ENCODE measurements at regions not wholly inside any gene's neighbourhood (a gene's known extent, or its start where the extent isn't known, plus 50 kb on each side); places are given as distances from the start of the nearest gene placed in this dataset.

DNA sequence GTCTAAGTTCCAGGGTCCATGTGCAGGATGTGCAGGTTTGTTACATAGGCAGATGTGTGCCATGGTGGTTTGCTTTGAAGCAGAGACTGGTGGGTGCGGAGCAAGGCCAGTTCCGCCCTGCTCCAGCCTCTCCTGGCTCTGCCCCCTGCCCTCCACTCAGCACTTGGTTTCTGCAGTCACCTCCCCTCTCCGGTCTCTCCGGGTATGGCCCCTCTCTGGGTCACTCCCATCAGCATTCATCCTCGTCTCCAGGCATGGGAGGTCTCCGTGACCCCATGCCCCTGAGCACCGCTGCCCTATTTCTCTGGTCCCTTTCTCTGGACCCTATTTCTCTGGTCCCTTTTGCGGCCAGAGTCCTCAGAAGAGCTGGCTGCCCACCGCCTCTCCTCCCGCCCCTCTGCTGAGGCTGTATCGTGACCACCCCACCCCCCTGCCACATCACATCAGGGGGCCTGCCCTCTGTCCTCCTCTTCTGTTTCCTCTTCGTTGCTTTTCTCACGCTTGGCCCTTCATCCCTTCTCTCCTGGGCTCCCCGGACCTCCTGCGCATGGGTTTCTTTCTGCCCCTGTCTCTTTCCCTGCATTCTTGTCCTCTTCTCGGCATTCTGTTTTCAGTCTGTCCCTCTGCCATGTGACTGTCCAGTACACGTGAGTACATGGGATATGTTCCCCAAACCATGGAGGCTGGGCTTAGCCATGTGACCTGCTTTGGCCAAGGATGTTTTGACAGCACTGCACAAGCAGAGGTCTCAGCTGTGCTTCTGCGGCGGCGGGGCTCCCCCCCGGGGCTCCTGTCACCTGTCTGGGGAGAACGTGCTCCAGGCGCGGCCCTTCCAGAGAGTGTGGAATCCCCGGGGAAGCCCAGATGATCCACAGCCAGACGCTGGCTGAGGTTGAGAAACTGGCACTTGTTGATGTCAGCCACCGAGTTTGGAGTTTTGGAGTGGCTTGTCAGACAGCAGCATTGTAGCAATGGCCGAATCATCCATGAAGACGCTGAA is 54.4 kb upstream of the C1orf174 start:
- H3K9me3 Mint-ChIP-seq: no peaks in the 10 kb centered on the region
- peaks cover 33% of the 10 kb centered on the region for H3K27me3 Mint-ChIP-seq (ENCODE audit: low read depth)
- no peak overlapping the region for H3K4me3 Mint-ChIP-seq
- H3K36me3 Mint-ChIP-seq (ENCODE audit: insufficient read depth): no peaks in the 10 kb centered on the region
- DNase-seq (no peak), ATAC-seq (no peak)
- H3K4me1 Mint-ChIP-seq (ENCODE audit: low read depth): no peaks in the 10 kb centered on the region

GRCh38 chr1:3955196-3955772 is 55.2 kb upstream of the C1orf174 start:
- no peak for ATAC-seq
- no peaks in the 10 kb centered on the region for H3K36me3 Mint-ChIP-seq (ENCODE audit: insufficient read depth)

GRCh38 chr1:3956527-3957170 is 56.6 kb upstream of the C1orf174 start:
- Mint-ChIP-seq H3K4me3 (no peak overlapping the region), H3K36me3 (ENCODE audit: insufficient read depth) (no peaks in the 10 kb centered on the region), H3K4me1 (ENCODE audit: low read depth) (no peaks in the 10 kb centered on the region), H3K9me3 (no peaks in the 10 kb centered on the region), H3K27me3 (ENCODE audit: low read depth) (peaks cover 24% of the 10 kb centered on the region)
- no peak for DNase-seq
- ATAC-seq: no peak

More at GRCh38 chr1:3955196-3955772, 55.2 kb upstream of the C1orf174 start:
- no peak overlapping the region for H3K4me3 Mint-ChIP-seq
- H3K27me3 Mint-ChIP-seq (ENCODE audit: low read depth): peaks cover 32% of the 10 kb centered on the region
- H3K4me1 Mint-ChIP-seq (ENCODE audit: low read depth): no peaks in the 10 kb centered on the region
- DNase-seq: no peak
- no peaks in the 10 kb centered on the region for H3K9me3 Mint-ChIP-seq

DNA sequence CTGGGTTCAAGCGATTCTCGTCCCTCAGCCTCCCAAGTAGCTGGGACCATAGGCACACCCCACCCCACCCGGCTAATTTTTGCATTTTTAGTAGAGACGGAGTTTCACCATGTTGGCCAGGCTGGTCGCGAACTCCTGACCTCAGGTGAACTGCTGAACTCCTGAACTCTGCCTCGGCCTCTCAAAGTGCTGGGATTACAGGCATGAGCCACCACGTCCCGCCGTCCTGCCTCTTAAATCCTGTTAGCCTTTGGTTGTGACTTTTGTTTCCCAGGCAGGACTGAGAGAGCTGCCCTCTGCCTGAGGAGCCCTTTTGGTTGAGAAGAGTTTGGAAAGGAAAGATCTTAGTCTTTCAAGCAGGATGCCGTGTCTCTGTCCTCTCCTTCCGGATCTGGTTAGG is 59.3 kb upstream of the C1orf174 start:
- no peak for DNase-seq
- H3K9me3 Mint-ChIP-seq: no peaks in the 10 kb centered on the region
- no peak overlapping the region for H3K4me3 Mint-ChIP-seq
- no peaks in the 10 kb centered on the region for H3K36me3 Mint-ChIP-seq (ENCODE audit: insufficient read depth)
- no peaks in the 10 kb centered on the region for H3K4me1 Mint-ChIP-seq (ENCODE audit: low read depth)
- no peak for ATAC-seq
- peaks cover 11% of the 10 kb centered on the region for H3K27me3 Mint-ChIP-seq (ENCODE audit: low read depth)

DNA sequence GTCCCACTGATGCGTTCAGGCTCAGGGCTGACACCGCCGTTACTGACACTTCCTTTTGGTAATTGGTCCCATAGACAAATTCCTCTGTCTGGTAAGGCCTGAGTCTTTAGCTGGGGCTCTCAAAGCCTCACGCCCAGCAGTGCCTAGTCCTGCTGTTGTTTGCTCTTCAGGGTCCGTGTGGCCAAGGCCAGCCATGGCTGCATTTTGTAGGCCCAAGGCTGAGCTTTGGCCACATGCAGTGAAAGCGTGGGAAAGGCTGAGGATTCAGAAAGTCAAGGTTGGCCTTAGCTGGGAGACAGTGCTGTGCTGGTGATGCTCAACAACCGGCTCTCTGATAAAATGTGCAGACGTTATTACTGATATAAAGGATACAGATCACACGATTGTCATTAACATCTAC is 63.5 kb upstream of the C1orf174 start:
- ATAC-seq (no peak), DNase-seq (no peak)
- H3K27me3 Mint-ChIP-seq (ENCODE audit: low read depth): peaks cover 5% of the 10 kb centered on the region
- no peaks in the 10 kb centered on the region for H3K4me1 Mint-ChIP-seq (ENCODE audit: low read depth)
- no peaks in the 10 kb centered on the region for H3K9me3 Mint-ChIP-seq
- H3K36me3 Mint-ChIP-seq (ENCODE audit: insufficient read depth): no peaks in the 10 kb centered on the region
- H3K4me3 Mint-ChIP-seq: no peak overlapping the region

GRCh38 chr1:3965693-3966092 is 65.6 kb upstream of the C1orf174 start:
- no peaks in the 10 kb centered on the region for H3K36me3 Mint-ChIP-seq (ENCODE audit: insufficient read depth)
- peaks cover 6% of the 10 kb centered on the region for H3K27me3 Mint-ChIP-seq (ENCODE audit: low read depth)
- no peak for ATAC-seq
- H3K4me3 Mint-ChIP-seq: no peak overlapping the region
- H3K4me1 Mint-ChIP-seq (ENCODE audit: low read depth): no peaks in the 10 kb centered on the region
- H3K9me3 Mint-ChIP-seq: no peaks in the 10 kb centered on the region
- no peak for DNase-seq

DNA sequence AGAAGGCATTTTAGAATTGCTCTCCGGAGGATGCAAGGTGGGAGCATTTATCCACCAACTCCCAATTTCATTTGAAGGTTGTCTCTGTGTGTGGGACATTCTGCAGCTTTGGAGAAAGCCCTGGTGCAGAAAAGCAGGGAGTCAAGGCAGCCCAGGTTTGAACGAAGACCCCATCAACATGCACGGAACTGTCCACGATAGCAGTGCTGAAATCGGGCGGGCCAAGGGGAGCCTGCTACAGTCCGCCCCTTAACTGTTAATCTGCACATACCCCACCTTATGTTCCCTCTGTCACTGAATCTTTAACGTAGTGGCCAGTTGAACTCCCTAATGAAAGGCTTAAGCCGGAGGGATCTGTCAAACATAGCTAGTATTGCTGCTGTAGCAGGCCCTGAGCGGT is 68.8 kb upstream of the C1orf174 start:
- no peaks in the 10 kb centered on the region for H3K4me1 Mint-ChIP-seq (ENCODE audit: low read depth)
- no peak overlapping the region for H3K4me3 Mint-ChIP-seq
- DNase-seq (no peak), ATAC-seq (no peak)
- H3K27me3 Mint-ChIP-seq (ENCODE audit: low read depth): peaks cover 18% of the 10 kb centered on the region
- H3K9me3 Mint-ChIP-seq: no peaks in the 10 kb centered on the region
- H3K36me3 Mint-ChIP-seq (ENCODE audit: insufficient read depth): no peaks in the 10 kb centered on the region

- no peak for DNase-seq
- Mint-ChIP-seq H3K9me3 (no peaks in the 10 kb centered on the region), H3K36me3 (ENCODE audit: insufficient read depth) (no peaks in the 10 kb centered on the region), H3K4me3 (no peak overlapping the region), H3K27me3 (ENCODE audit: low read depth) (peaks cover 19% of the 10 kb centered on the region), H3K4me1 (ENCODE audit: low read depth) (no peaks in the 10 kb centered on the region)
- no peak for ATAC-seq
These were observed 71.9 kb upstream of the C1orf174 start for GRCh38 chr1:3971981-3972380.

- peaks cover 16% of the 10 kb centered on the region for H3K27me3 Mint-ChIP-seq (ENCODE audit: low read depth)
- no peak overlapping the region for H3K4me3 Mint-ChIP-seq
- DNase-seq (no peak), ATAC-seq (no peak)
- no peaks in the 10 kb centered on the region for H3K36me3 Mint-ChIP-seq (ENCODE audit: insufficient read depth)
- H3K4me1 Mint-ChIP-seq (ENCODE audit: low read depth): no peaks in the 10 kb centered on the region
- H3K9me3 Mint-ChIP-seq: no peaks in the 10 kb centered on the region
These were observed 76.0 kb upstream of the C1orf174 start for GRCh38 chr1:3975903-3976630.

DNA sequence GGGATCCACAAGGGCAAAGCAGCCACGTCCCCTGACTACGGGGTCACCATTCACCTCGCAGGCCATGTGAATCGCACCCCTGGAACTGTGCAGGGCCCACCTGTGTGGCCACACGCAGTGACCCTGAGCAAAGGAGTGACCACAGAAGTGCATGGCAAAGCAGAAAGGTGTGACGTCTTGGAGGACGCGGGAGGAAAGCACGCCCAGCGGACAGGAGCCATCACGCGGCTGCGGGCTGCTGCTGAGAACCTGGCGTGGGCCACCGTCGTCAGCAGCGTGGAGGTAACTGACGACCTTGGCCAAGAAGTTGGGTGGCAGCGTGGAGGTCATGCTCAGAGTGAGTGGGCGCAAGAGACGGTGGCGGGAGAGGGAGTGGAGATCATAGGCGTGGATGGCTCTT is 76.7 kb upstream of the C1orf174 start:
- DNase-seq (no peak), ATAC-seq (no peak)
- Mint-ChIP-seq H3K4me3 (no peak overlapping the region), H3K9me3 (no peaks in the 10 kb centered on the region), H3K36me3 (ENCODE audit: insufficient read depth) (no peaks in the 10 kb centered on the region), H3K4me1 (ENCODE audit: low read depth) (no peaks in the 10 kb centered on the region), H3K27me3 (ENCODE audit: low read depth) (peaks cover 20% of the 10 kb centered on the region)

DNA sequence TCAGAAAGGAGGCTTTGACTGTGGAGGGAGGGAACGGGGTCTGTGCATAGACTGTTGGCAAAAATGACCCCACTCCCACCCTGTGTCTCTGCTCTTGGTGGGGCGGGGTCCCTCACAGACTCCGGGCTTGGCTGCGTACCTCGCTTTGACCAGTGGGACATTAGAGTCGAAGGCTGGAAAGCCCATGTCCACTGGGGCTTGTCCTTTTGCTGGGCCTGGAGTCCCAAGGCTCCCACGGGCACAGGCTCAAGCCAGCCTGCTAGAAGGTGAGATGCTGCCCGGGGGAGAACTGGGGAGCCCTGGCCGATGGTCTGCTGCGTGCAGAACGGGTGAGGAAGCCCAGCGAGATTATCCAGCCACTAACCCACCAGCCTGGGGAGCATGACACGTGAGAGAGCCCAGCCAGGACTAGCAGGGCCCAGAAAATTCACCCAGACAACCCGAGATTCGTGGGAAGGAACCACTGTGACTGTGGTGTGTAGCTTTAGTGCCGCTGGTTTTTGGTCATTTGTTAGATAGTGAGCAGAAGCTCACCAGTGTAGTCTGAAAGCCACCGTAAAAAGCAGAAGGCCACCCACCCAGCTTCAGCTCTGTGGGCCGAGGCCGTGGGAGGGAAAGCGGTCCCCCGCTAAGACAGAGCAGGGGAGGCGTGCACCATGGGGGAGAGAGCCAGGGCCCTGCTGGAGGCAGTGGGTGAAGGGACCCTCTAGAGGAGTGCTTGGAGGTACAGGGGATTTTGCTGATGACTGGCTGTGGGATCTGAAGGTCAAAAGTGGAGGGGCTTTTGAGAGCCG is 78.3 kb upstream of the C1orf174 start:
- Mint-ChIP-seq H3K4me3 (no peak overlapping the region), H3K36me3 (ENCODE audit: insufficient read depth) (no peaks in the 10 kb centered on the region), H3K27me3 (ENCODE audit: low read depth) (peaks cover 19% of the 10 kb centered on the region), H3K9me3 (no peaks in the 10 kb centered on the region), H3K4me1 (ENCODE audit: low read depth) (no peaks in the 10 kb centered on the region)
- DNase-seq (no peak), ATAC-seq (no peak)

- ATAC-seq: no peak
- no peak for DNase-seq
- Mint-ChIP-seq H3K4me1 (ENCODE audit: low read depth) (no peaks in the 10 kb centered on the region), H3K4me3 (no peak overlapping the region), H3K27me3 (ENCODE audit: low read depth) (peaks cover 17% of the 10 kb centered on the region), H3K9me3 (no peaks in the 10 kb centered on the region), H3K36me3 (ENCODE audit: insufficient read depth) (no peaks in the 10 kb centered on the region)
These were observed 78.9 kb upstream of the C1orf174 start for GRCh38 chr1:3978990-3979325.

GRCh38 chr1:3981261-3981660 is 81.2 kb upstream of the C1orf174 start:
- H3K9me3 Mint-ChIP-seq: no peaks in the 10 kb centered on the region
- ATAC-seq (no peak), DNase-seq (no peak)
- H3K4me1 Mint-ChIP-seq (ENCODE audit: low read depth): no peaks in the 10 kb centered on the region
- peaks cover 20% of the 10 kb centered on the region for H3K27me3 Mint-ChIP-seq (ENCODE audit: low read depth)
- no peaks in the 10 kb centered on the region for H3K36me3 Mint-ChIP-seq (ENCODE audit: insufficient read depth)
- H3K4me3 Mint-ChIP-seq: no peak overlapping the region
